A172 (cell line): ENCODE measurements at regions not wholly inside any gene's neighbourhood (a gene's known extent, or its start where the extent isn't known, plus 50 kb on each side); places are given as distances from the start of the nearest gene placed in this dataset.

Source experiments
- DNase-seq: peaks from one replicate; pipeline ENCODE4 v3.0.0-alpha.2; 2015; ENCODE audit warnings: low spot score

GRCh38 chr20:1712634-1713624, 55.4 kb upstream of the SIRPG start:
- DNase-seq = no peak

- DNase-seq = no peak
Measured at GRCh38 chr20:1711826-1712601, 54.4 kb upstream of the SIRPG start.

- no peak for DNase-seq
Measured at GRCh38 chr20:1711266-1711665, 53.7 kb upstream of the SIRPG start.

GRCh38 chr20:1710484-1710883, 52.9 kb upstream of the SIRPG start:
- no peak for DNase-seq

GRCh38 chr20:1707588-1708449, 50.2 kb upstream of the SIRPG start:
- no peak for DNase-seq
